Activated naive CD4-positive, alpha-beta T cell treated with anti-CD3 and anti-CD28 coated beads for 36 hours (primary cell): ENCODE measurements at regions not wholly inside any gene's neighbourhood (a gene's known extent, or its start where the extent isn't known, plus 50 kb on each side); places are given as distances from the start of the nearest gene placed in this dataset.

Experiments used
- CTCF ChIA-PET: fragments of 350-600 bp; sonication (Branson Sonifier 250); formaldehyde crosslinking; loops from one replicate; lab custom pipeline; 2021; ENCODE audit warnings: antibody characterized with exemption; lab: Charles Lee
- DNase-seq: peaks from one replicate; pipeline ENCODE4 v3.0.0-alpha.2; 2020
- H3K27ac Mint-ChIP-seq: one replicate; pipeline ENCODE4 v1.8.0; 2021; ENCODE audit warnings: mild to moderate bottlenecking, mixed read lengths
- H3K27me3 Mint-ChIP-seq: one replicate; pipeline ENCODE4 v1.8.0; 2021; ENCODE audit warnings: low read depth, mixed read lengths
- H3K36me3 Mint-ChIP-seq: one replicate; pipeline ENCODE4 v1.8.0; 2021; ENCODE audit warnings: low read depth, mixed read lengths
- H3K4me1 Mint-ChIP-seq: one replicate; pipeline ENCODE4 v1.8.0; 2021; ENCODE audit warnings: low read depth, mixed read lengths
- H3K4me3 Mint-ChIP-seq: one replicate; pipeline ENCODE4 v1.8.0; 2021; ENCODE audit warnings: mild to moderate bottlenecking, moderate library complexity, mixed read lengths
- H3K9me3 Mint-ChIP-seq: one replicate; pipeline ENCODE4 v1.8.0; 2021; ENCODE audit warnings: mixed read lengths
- intact Hi-C: fragments of 100-400 bp; cut with micrococcal nuclease; formaldehyde crosslinking; loops from one replicate; pipeline ENCODE4 v1.15.1; 2023

DNA sequence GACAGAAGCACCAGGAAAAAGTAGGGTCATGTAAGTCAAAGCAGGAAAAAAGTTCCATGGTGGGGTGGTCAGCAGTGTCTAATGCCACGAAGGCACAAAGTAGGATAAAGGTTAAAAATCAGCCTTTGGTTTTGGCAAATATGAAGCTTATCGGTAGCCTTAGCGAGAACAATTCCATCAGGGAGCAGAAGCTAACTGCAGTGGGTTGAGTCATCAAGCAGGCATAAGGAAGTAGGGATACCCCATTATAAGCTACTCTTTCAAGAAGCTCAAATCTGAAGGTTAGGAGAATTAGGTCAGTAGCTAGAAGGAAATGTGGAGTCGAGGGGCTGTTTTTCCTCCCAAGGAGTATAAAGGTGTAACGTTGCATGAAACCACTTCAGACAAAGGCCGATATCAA is 57.5 kb upstream of the USPL1 start:
- DNase-seq, result no peak
- Mint-ChIP-seq H3K36me3 (no peaks in the 10 kb centered on the region), H3K9me3 (no peaks in the 10 kb centered on the region), H3K27ac (no peak overlapping the region), H3K4me3 (no peak overlapping the region), H3K27me3 (peaks cover 2% of the 10 kb centered on the region), H3K4me1 (no peaks in the 10 kb centered on the region)
- intact Hi-C loops, result no loop called here
- CTCF ChIA-PET, result no interaction called here

DNA sequence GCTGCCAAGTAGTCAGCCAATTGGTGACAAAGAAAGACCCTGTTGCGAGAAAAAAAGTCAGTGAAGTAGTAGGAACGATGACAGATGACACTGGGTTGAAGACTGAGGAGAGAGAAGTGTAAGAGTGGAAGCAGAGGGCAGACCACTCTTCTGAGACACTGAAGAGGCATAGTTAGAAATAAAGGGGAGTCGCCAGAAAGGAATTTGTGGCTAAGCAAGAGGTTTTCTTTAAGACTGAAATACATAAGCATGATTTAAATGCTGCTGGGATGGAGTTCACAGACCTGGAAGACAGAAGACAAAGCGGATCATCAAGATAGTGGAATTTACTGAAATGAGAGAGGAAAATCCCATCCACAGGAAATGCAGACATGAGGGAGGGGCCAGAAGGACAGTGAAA is 56.2 kb upstream of the USPL1 start:
- Mint-ChIP-seq H3K27me3 (peaks cover 2% of the 10 kb centered on the region), H3K36me3 (no peaks in the 10 kb centered on the region), H3K4me1 (no peaks in the 10 kb centered on the region), H3K4me3 (no peak overlapping the region), H3K9me3 (no peaks in the 10 kb centered on the region), H3K27ac (no peak overlapping the region)
- CTCF ChIA-PET, result no interaction called here
- intact Hi-C loops, result no loop called here
- DNase-seq, result no peak

DNA sequence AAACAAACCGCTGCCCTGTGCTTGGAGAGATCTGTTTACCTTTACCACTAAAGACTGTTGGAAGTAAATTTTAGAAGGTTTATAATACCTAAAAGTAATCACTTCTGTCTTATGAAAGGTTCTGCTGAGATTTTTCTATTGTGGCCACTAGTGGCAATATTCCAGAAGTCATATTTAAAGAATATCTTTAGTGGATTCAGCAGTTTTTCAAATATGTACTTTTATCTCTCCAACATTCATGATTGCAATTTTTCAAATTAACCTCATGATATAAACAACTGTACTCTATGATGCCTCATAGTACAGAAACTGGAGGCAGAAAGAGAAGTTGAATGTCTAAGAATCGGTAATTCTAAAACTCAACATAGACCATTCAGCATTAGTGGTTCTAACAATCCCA is 53.2 kb upstream of the USPL1 start:
- intact Hi-C loops, result no loop called here
- H3K36me3 Mint-ChIP-seq, result no peaks in the 10 kb centered on the region
- H3K4me3 Mint-ChIP-seq, result no peak overlapping the region
- CTCF ChIA-PET, result interaction anchor here (0.6 kb wide), 2 partner anchors 9 to 504 kb away, joined by 3 read pairs; no protein-coding TSS in a partner anchor
- H3K9me3 Mint-ChIP-seq, result no peaks in the 10 kb centered on the region
- peaks cover 2% of the 10 kb centered on the region for H3K27me3 Mint-ChIP-seq
- no peaks in the 10 kb centered on the region for H3K4me1 Mint-ChIP-seq
- H3K27ac Mint-ChIP-seq, result no peak overlapping the region
- DNase-seq, result no peak

DNA sequence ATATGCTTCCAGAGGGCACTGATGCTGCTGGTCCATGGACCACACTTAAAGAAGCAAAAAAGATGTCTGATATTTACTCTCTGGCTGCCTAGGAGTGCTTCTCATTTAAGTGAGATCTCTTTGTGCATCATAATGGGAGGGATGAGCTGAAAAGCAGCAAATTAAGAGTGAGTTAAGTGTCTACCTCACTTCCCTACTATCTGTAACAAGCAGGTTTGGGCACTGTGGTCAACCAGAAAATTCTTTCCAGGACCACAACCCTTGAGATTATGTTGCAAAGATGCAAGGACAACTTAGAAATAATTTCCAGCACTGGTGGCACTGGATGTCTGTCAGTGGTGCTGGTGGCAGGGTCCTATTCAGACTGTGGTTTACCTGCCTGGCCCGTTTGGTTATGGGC is 52.1 kb upstream of the USPL1 start:
- DNase-seq, result no peak
- Mint-ChIP-seq H3K9me3 (no peaks in the 10 kb centered on the region), H3K36me3 (no peaks in the 10 kb centered on the region)

DNA sequence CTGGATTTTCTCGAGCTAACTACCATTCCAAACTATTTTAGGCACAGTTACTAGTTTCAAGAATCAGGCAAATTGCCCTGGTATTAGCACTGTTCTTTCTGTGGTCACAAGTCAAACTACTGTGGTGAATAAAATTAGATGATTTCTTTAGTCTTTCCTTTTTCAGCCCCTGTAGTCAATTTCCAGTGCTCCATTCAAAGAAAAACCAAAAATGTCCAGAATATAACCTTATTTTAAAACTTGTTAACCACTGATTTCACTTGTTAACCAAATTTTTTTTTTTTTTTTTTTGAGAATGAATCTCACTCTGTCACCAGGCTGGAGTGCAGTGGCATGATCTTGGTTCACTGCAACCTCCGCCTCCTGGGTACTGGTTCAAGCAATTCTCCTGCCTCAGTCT is 50.6 kb upstream of the USPL1 start:
- Mint-ChIP-seq H3K9me3 (no peaks in the 10 kb centered on the region), H3K27me3 (no peaks in the 10 kb centered on the region), H3K4me1 (peaks cover 12% of the 10 kb centered on the region), H3K27ac (no peak overlapping the region), H3K4me3 (no peak overlapping the region), H3K36me3 (no peaks in the 10 kb centered on the region)
- intact Hi-C loops, result no loop called here
- no peak for DNase-seq
- CTCF ChIA-PET, result no interaction called here

More for the DNA sequence above, 52.1 kb upstream of the USPL1 start:
- Mint-ChIP-seq H3K4me3 (no peak overlapping the region), H3K27ac (no peak overlapping the region), H3K4me1 (peaks cover 8% of the 10 kb centered on the region), H3K27me3 (no peaks in the 10 kb centered on the region)
- intact Hi-C loops, result no loop called here
- CTCF ChIA-PET, result interaction anchor here (0.5 kb wide), 1 partner anchor 322 kb away, joined by 4 read pairs; no protein-coding TSS in a partner anchor
